PC-9 (cell line): ENCODE measurements at regions not wholly inside any gene's neighbourhood (a gene's known extent, or its start where the extent isn't known, plus 50 kb on each side); places are given as distances from the start of the nearest gene placed in this dataset.

ENCODE experiments used
- BruUV-seq: library from RNA; stranded (reverse); fragments of 400-500 nt; replicated peaks from 2 replicates; lab custom pipeline; 2021; lab: Mats Ljungman, UMichigan
- CTCF ChIA-PET: fragments of 300-600 bp; sonication (Branson Sonifier 250); formaldehyde crosslinking; loops from one replicate; lab custom pipeline; 2022; ENCODE audit warnings: antibody characterized with exemption; lab: Charles Lee
- POLR2A ChIA-PET: fragments of 300-600 bp; sonication (Branson Sonifier 250); formaldehyde crosslinking; loops from one replicate; lab custom pipeline; 2022; ENCODE audit warnings: antibody characterized with exemption; ENCODE audit not compliant: unreplicated experiment; lab: Charles Lee
- DNase-seq, 2 experiments: peaks; one replicate each; pipeline versions ENCODE4 v3.0.0 to v3.0.0-alpha.2; 2015 to 2022; ENCODE audit warnings: mixed read lengths in 1 of 2
- H2AFZ ChIP-seq: fragments of 200-600 bp; sonication (generic); 2 replicates; pipeline ENCODE4 v1.8.1; 2017; ENCODE audit warnings: antibody characterized with exemption
- H3F3A ChIP-seq: fragments of 200-600 bp; sonication (generic); 2 replicates; pipeline ENCODE4 v1.8.1; 2017; ENCODE audit warnings: antibody characterized with exemption, mild to moderate bottlenecking, low read depth; ENCODE audit not compliant: insufficient read depth
- H3K27ac ChIP-seq: fragments of 200-600 bp; sonication (generic); 2 replicates; pipeline ENCODE4 v1.6.1; 2016; ENCODE audit warnings: mixed run types
- H3K27me3 ChIP-seq: fragments of 200-600 bp; sonication (generic); 2 replicates; pipeline ENCODE4 v1.6.1; 2016; ENCODE audit warnings: low read depth, mixed run types; ENCODE audit not compliant: insufficient read depth
- H3K36me3 ChIP-seq: fragments of 200-600 bp; sonication (generic); 2 replicates; pipeline ENCODE4 v1.6.1; 2016; ENCODE audit warnings: low read depth, mixed run types
- H3K4me1 ChIP-seq: fragments of 200-600 bp; sonication (generic); replicated peaks from 2 replicates; pipeline ENCODE4 v1.6.1; 2016; ENCODE audit warnings: mixed run types; ENCODE audit not compliant: insufficient read depth
- H3K4me2 ChIP-seq: fragments of 200-600 bp; sonication (generic); 2 replicates; pipeline ENCODE4 v1.6.1; 2017; ENCODE audit warnings: mixed run types
- H3K4me3 ChIP-seq: fragments of 200-600 bp; sonication (generic); 2 replicates; pipeline ENCODE4 v1.6.1; 2016; ENCODE audit warnings: mixed run types
- H3K79me2 ChIP-seq: fragments of 200-600 bp; sonication (generic); 2 replicates; pipeline ENCODE4 v1.6.1; 2017; ENCODE audit warnings: low read depth, mixed run types
- H3K9me2 ChIP-seq: fragments of 200-600 bp; sonication (generic); 2 replicates; pipeline ENCODE4 v1.8.1; 2017; ENCODE audit warnings: mild to moderate bottlenecking; ENCODE audit not compliant: insufficient read depth
- H3K9me3 ChIP-seq: fragments of 200-600 bp; sonication (generic); 2 replicates; pipeline ENCODE4 v1.8.1; 2016; ENCODE audit warnings: low read depth; ENCODE audit not compliant: insufficient read depth
- H4K20me1 ChIP-seq: fragments of 200-600 bp; sonication (generic); 2 replicates; pipeline ENCODE4 v1.8.1; 2017; ENCODE audit not compliant: insufficient read depth
- EZH2 ChIP-seq: fragments of 200-600 bp; sonication (generic); IDR thresholded peaks from 2 replicates; pipeline ENCODE4 v1.8.0; 2017; ENCODE audit warnings: antibody characterized with exemption, low read depth
- intact Hi-C: fragments of 100-400 bp; cut with micrococcal nuclease; formaldehyde crosslinking; loops from one replicate; pipeline ENCODE4 v1.10.0; 2022; ENCODE audit not compliant: unreplicated experiment
- TF ChIP-seq, protein P1 (sequence below): fragments of 200-600 bp; sonication (generic); conservative IDR thresholded peaks from 2 replicates; pipeline ENCODE4 v1.6.1; 2017; ENCODE audit warnings: mixed run types, antibody characterized with exemption, mild to moderate bottlenecking, moderate library complexity

DNA sequence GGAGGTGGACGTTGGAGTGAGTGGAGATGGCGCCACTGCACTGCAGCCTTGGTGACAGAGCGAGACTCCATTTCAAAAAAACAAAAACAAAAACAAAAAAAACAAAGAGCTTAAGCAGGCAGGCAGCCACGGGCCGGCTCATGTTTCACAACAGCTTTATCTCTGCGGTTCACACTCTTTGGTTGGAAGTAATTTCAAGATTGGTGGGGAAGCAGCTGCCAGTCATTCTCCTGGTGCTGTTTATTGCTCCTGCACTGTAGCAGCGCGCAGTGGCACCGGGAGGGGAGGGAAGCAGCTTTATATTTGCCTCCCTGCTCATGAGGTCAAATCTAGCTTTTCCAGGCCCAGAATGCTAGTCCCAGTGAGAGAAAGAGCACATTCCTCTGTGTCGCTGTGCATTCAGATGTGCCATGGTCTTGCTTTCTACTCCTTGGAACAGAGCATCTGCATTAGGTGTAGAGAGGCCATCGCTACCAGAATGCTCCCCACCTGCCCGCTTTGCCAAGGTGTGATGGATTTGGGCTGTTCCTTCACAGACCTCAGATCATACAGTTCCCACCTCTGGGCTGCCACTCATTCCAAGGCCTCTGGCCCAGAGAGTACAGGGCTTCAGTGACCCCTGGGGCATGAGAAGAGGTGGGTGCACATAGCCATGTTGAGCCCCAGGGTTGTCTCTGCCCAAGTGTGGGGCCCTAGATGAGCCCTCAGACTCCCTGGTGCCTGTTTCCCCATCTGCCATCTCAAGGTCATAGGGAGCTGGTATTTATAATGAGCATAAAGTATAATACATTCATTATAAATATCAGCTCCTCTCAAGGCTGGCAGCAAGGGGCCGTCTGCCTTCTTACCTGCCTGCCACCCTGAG is 270.4 kb downstream of the MED10 start:
- no peak overlapping the region for H3K4me3 ChIP-seq
- CTCF ChIA-PET, result no interaction called here
- TF ChIP-seq, protein P1, sequence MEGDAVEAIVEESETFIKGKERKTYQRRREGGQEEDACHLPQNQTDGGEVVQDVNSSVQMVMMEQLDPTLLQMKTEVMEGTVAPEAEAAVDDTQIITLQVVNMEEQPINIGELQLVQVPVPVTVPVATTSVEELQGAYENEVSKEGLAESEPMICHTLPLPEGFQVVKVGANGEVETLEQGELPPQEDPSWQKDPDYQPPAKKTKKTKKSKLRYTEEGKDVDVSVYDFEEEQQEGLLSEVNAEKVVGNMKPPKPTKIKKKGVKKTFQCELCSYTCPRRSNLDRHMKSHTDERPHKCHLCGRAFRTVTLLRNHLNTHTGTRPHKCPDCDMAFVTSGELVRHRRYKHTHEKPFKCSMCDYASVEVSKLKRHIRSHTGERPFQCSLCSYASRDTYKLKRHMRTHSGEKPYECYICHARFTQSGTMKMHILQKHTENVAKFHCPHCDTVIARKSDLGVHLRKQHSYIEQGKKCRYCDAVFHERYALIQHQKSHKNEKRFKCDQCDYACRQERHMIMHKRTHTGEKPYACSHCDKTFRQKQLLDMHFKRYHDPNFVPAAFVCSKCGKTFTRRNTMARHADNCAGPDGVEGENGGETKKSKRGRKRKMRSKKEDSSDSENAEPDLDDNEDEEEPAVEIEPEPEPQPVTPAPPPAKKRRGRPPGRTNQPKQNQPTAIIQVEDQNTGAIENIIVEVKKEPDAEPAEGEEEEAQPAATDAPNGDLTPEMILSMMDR, result no peak
- no peak for TF ChIP-seq EZH2
- H3K4me2 ChIP-seq, result no peak overlapping the region
- H3F3A ChIP-seq, result no peaks in the 10 kb centered on the region
- H4K20me1 ChIP-seq, result no peaks in the 10 kb centered on the region
- BruUV-seq, result no TSS peak
- intact Hi-C loops, result no loop called here
- H3K27ac ChIP-seq, result no peak overlapping the region
- no peaks in the 10 kb centered on the region for H3K9me3 ChIP-seq
- POLR2A ChIA-PET, result no interaction called here
- no peak for DNase-seq
- no peaks in the 10 kb centered on the region for H3K79me2 ChIP-seq
- no peaks in the 10 kb centered on the region for H3K36me3 ChIP-seq
- H3K4me1 ChIP-seq, result no peaks in the 10 kb centered on the region
- peaks cover 52% of the 10 kb centered on the region for H3K27me3 ChIP-seq
- no peak overlapping the region for H2AFZ ChIP-seq
- H3K9me2 ChIP-seq, result no peaks in the 10 kb centered on the region

DNA sequence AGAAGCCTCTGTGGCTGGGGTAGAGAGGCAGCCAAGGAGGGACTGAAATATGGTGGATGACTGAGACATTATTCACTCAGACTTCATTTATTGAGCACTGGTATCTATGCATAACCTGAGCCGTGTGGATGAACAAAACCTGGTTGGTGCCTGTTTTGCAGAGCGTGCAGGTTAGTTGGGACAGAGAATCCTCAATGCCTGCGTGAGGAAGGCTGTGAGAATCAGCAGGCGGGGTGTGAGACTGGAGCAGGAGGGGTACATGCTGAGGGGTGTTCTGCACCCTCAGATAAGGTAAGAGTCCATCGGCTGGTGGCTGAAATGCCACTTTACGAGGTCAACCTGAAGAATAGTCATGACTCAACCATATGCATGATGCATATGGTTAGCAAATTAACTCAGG is 271.6 kb downstream of the MED10 start:
- ChIA-PET POLR2A (no interaction called here), CTCF (no interaction called here)
- TF ChIP-seq, protein P1, result no peak
- no peak for TF ChIP-seq EZH2
- intact Hi-C loops, result no loop called here
- DNase-seq, result no peak
- Histone ChIP-seq H3K9me2 (no peaks in the 10 kb centered on the region; the same call in 1 of the 2 replicates), H3K4me2 (no peak overlapping the region), H3K9me3 (no peaks in the 10 kb centered on the region), H3K27me3 (peaks cover 52% of the 10 kb centered on the region), H3K79me2 (no peaks in the 10 kb centered on the region), H3F3A (no peaks in the 10 kb centered on the region), H4K20me1 (no peaks in the 10 kb centered on the region), H3K4me1 (no peaks in the 10 kb centered on the region), H2AFZ (no peak overlapping the region), H3K27ac (no peak overlapping the region), H3K4me3 (no peak overlapping the region), H3K36me3 (no peaks in the 10 kb centered on the region)
- BruUV-seq, result no TSS peak

DNA sequence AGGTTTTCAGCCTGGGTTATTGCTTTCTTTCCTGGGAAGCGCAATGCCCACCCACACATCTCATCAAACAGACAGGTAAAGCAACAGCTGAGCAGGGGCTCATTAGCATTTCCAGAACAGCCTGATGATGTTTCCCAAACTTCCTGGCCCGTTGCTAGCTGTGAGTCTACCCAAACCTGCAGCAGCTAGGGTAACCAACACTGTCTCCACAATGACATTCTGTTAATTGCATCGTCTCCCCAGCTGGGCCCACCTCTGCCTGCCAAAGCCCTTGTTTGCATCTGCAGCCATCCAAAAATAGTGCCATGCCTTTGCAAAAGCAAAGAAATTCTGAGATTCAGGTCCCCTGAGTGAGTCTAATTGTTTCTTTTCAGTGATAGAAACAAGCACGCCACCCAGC is 273.0 kb downstream of the MED10 start:
- TF ChIP-seq EZH2, result no peak
- TF ChIP-seq, protein P1, result no peak
- H3K9me2 ChIP-seq, result no peaks in the 10 kb centered on the region; the same call in 1 of the 2 replicates
- BruUV-seq, result no TSS peak
- intact Hi-C loops, result no loop called here
- H4K20me1 ChIP-seq, result no peaks in the 10 kb centered on the region
- no peaks in the 10 kb centered on the region for H3K9me3 ChIP-seq
- H3K27ac ChIP-seq, result no peak overlapping the region
- H3K4me1 ChIP-seq, result no peaks in the 10 kb centered on the region
- no peaks in the 10 kb centered on the region for H3F3A ChIP-seq
- H2AFZ ChIP-seq, result no peak overlapping the region
- POLR2A ChIA-PET, result no interaction called here
- H3K27me3 ChIP-seq, result peaks cover 47% of the 10 kb centered on the region
- H3K4me2 ChIP-seq, result no peak overlapping the region
- CTCF ChIA-PET, result no interaction called here
- H3K4me3 ChIP-seq, result no peak overlapping the region
- no peaks in the 10 kb centered on the region for H3K36me3 ChIP-seq
- no peak for DNase-seq
- no peaks in the 10 kb centered on the region for H3K79me2 ChIP-seq
